ENCODE measurements at regions not wholly inside any gene's neighbourhood (a gene's known extent, or its start where the extent isn't known, plus 50 kb on each side); places are given as distances from the start of the nearest gene placed in this dataset.

DNA sequence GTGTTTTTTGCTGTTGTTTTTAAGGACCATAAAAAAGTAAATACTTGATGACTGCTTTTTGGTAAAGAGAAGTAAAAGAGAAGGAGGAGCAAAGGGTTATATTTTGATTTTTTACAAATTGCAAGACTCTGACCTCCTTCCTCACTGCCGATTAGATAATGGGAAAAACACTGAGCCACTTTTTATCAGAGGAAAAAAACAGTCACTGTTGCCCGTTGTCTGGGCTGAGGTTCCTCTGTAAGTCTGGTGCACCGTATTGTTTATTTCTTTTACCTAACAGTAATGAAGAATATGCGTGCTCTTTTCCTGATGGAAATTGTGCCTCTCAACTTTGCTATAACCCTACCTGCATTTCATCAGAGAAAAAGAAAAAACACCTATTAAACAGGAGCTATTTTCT, 178.7 kb upstream of the EMCN start:
- TF ChIP-seq, protein P1, sequence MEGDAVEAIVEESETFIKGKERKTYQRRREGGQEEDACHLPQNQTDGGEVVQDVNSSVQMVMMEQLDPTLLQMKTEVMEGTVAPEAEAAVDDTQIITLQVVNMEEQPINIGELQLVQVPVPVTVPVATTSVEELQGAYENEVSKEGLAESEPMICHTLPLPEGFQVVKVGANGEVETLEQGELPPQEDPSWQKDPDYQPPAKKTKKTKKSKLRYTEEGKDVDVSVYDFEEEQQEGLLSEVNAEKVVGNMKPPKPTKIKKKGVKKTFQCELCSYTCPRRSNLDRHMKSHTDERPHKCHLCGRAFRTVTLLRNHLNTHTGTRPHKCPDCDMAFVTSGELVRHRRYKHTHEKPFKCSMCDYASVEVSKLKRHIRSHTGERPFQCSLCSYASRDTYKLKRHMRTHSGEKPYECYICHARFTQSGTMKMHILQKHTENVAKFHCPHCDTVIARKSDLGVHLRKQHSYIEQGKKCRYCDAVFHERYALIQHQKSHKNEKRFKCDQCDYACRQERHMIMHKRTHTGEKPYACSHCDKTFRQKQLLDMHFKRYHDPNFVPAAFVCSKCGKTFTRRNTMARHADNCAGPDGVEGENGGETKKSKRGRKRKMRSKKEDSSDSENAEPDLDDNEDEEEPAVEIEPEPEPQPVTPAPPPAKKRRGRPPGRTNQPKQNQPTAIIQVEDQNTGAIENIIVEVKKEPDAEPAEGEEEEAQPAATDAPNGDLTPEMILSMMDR (IDR thresholded peaks at IDR 0.05), result no peak
- no peak for TF ChIP-seq POLR2A (IDR thresholded peaks at IDR 0.05)

Measured in vagina (tissue), 2 donors.